ENCODE measurements at regions not wholly inside any gene's neighbourhood (a gene's known extent, or its start where the extent isn't known, plus 50 kb on each side); places are given as distances from the start of the nearest gene placed in this dataset.
"Not testable (repeated sequence)": the region's sequence is repeated elsewhere in the genome, so short reads cannot be mapped to it uniquely, and the experiment has no call there.

DNA sequence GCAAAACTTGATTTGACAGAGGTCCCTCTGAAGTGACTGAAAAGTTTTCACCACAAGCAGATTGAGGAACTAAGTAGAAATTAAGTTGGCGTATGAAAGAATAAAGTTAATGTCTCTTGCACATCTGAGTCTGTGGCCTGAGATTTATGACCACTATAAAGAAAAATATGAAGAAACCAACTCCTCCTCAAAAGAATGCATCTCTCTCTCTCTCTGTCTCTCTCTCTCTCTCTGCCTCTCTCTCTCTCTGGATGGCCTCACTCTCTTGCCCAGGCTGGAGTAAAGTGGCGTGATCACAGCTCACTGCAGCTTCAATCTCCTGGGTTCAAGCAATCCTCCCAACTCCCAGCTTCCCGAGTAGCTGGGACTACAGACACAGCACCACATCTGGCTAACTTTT, 55.2 kb downstream of the RPL22L1 start:
- DNase-seq, result no peak

GRCh38 chr3:170813266-170813665, 56.7 kb downstream of the RPL22L1 start:
- no peak for DNase-seq

DNA sequence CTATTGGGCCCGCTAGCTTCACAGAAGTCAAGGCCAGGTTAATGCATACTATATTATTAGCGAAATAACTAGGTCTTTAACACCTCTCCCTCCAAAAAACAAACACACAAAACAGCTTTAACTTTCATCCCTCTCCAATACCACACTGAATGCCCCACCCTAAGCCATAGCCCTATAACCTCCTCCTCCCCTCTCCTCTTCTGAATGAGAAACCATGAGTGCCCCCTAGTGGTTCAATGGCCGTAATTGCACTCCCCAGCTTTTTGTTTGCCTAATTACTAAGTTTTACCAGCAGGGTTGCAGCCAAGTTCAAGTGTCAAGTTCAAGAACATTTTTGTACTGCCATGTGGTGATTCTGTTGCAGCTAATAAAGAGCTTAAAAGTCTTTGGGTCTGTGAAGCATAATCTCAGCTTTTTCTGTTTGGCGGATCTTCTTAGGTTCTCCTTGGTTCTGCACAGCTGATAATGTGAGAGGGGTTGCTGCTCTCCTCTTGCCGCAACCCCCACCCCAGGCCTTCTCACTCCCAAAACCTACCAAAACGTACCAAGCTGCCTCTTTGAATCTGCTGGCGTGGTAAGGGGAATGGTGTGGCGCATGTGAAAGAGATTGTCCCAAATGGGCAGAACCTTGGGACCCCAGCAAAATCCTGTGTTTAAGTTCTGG, 57.9 kb downstream of the RPL22L1 start:
- peak; percentile 83 to 89 for DNase-seq

GRCh38 chr3:170811515-170811914, 58.5 kb downstream of the RPL22L1 start:
- DNase-seq, result no peak

DNA sequence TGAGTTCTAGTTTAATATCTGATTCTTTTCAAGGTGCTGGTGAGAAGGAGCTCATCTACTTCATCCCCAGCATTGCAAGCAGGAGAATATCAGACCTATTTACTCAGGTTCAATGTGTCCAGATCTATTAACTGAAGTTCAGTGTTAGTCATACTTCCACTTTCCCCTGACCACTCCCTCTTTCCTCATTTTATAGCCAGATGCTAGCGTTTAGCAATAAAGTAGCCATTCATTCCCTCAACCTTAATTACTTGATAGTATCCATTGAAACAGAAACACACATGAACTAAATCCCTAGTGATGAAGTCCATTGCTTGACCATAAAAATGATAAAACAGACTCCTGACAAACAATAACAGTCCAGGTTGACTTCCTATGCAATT, 60.0 kb downstream of the RPL22L1 start:
- DNase-seq, result no peak

- DNase-seq, result peak; percentile 75 to 79
Measured at GRCh38 chr3:170809007-170809974, 60.7 kb downstream of the RPL22L1 start.

GRCh38 chr3:170808041-170808440, 62.0 kb downstream of the RPL22L1 start:
- no peak for DNase-seq

DNA sequence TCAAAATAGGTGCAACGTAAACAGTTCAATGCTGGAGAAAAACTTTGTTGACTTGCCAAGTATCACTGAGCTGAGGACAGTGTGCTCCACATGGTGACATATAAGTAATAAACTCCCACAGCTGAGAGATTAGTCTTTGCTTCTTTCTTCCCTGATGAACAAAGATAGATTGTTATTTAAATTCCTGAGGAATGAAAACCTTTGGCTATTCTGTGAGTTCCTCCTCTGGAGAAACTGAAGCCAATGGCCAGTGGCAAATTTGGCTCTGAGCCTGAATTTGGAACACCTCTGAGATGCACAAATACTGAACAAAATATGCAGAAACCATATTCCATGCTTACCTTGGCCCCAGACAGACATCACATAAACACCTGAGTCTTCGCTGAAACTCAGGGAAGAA, 63.3 kb downstream of the RPL22L1 start:
- no peak for DNase-seq

DNA sequence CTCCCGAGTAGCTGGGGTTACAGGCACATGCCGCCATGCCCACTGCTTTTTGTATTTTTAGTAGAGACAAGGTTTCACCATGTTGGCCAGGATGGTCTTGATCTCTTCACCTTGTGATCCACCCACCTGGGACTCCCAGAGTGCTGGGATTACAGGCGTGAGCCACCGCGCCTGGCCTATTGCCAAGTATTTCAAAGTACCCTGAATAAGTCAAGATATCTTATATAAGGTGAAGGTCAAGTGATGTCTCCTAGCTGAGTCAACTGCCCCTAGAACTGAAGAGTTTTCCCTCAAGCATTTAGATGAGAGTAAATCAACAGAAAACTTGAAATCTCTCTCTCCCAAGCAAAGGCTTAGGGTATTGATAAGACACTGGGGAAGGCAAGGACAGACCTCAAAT, 63.9 kb downstream of the RPL22L1 start:
- no peak for DNase-seq

GRCh38 chr3:170805296-170805695, 64.7 kb downstream of the RPL22L1 start:
- not testable (repeated sequence) for DNase-seq

- not testable (repeated sequence) for DNase-seq
Measured at GRCh38 chr3:170804634-170805033, 65.4 kb downstream of the RPL22L1 start.

- DNase-seq, result no peak
Measured at GRCh38 chr3:170804078-170804477, 65.9 kb downstream of the RPL22L1 start.

- no peak for DNase-seq
Measured at GRCh38 chr3:170802164-170803151, 67.5 kb downstream of the RPL22L1 start.

GRCh38 chr3:170801597-170801996, 68.4 kb downstream of the RPL22L1 start:
- DNase-seq, result no peak

DNA sequence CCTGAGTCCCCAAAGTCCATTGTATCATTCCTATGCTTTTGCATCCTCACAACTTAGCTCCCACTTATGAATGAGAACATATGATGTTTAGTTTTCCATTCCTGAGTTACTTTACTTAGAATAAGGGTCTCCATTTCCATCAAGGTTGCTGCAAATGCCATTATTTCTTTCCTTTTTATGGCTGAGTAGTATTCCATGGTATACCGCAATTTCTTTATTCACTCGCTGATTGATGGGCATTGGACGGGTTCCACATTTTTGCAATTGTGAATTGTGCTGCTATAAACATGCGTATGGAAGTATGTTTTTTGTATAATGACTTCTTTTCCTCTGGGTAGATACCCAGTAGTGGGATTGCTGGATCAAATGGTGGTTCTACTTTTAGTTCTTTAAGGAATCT, 69.7 kb downstream of the RPL22L1 start:
- DNase-seq, result not testable (repeated sequence)

- DNase-seq, result no peak
Measured at GRCh38 chr3:170799009-170799408, 71.0 kb downstream of the RPL22L1 start.

DNA sequence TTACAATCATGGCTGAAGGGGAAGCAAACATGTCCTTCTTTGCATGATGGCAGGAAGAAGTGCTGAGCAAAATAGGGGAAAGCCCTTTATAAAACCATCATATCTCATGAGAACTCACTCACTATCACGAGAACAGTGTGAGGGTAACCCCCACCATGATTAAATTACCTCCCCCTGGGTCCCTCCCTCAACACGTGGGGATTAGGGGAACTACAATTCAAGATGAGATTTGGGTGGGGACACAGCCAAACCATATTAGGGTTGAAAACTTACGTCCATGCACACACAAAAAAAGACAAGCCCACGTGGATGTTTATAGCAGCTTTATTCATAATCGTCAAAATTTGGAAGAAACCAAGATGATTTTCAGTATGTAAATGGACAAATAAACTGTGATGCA, 72.3 kb downstream of the RPL22L1 start:
- no peak for DNase-seq

DNA sequence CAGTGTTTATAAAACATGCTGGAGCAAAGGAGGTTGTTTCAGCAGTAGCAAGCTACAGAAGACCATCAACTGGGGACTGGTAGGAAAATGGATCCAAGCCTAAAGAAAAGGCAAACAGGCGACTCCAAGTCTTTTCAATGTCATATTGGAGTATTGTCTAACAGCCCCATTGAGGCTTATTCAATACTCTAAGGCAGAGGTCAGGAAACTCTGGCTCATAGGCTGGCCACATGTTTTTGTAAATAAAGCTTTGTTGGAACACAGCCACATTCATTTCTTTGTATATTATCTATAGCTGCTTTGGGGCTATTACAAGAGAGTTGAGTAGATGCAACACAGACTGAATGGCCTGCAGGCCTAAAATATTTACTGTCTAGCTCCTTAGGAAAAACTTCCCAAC, 77.5 kb downstream of the RPL22L1 start:
- DNase-seq, result no peak

- no peak for DNase-seq
Measured at GRCh38 chr3:170790647-170791046, 79.3 kb downstream of the RPL22L1 start.

- DNase-seq, result no peak
Measured at GRCh38 chr3:170787464-170787863, 82.5 kb downstream of the RPL22L1 start.

DNA sequence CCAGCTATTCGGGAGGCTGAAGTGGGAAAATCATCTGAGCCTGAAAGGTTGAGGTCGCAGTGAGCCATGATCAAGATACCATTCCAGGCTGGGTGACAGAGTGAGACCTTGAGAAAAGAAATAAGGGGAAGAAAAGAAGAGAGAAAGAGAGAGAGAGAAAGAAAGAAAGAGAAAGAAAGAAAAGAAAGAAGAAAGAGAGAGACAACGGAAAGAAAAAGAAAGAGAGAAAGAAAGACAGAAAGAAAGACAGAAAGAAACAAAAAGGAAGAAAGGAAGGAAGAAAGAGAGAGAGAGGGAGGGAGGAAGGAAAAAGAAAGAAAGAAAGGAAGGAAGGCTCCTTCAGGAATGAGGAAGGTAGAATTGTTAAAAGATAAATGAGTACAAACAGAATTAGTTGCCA, 84.5 kb downstream of the RPL22L1 start:
- DNase-seq, result no peak

DNA sequence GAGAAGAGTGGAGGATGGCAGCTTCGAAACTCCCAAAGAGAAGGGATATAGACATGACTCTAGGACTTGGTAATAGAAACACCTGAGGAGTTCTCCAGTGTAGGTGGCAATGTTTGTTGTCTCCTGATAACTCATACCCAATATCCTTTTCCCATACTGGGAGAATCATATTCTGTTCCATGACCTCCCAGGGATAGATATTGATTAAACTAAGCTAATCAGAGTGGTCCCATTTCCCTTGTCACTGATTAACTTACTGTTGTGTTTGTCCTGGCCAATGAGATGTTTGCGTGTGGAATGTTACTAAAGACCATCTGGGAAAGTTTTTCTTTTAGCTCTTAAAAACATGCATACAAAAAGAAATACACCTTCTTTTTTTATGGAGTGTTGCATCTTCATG, 85.6 kb downstream of the RPL22L1 start:
- DNase-seq, result no peak

GRCh38 chr3:170780955-170781354, 89.0 kb downstream of the RPL22L1 start:
- DNase-seq, result no peak

All from NCI-H2081 (cell line).